Activated T-helper 2 cell treated with anti-CD3 and anti-CD28 coated beads, Interferon-gamma antibody, Interleukin-2, Interleukin-4, amounts not matched to agents 10 μg/mL and 5 μg/mL and 100 μg/mL, durations not matched to agents 14 hours and 24 hours and 36 hours (primary cell): ENCODE measurements at regions not wholly inside any gene's neighbourhood (a gene's known extent, or its start where the extent isn't known, plus 50 kb on each side); places are given as distances from the start of the nearest gene placed in this dataset.

Experiments
- DNase-seq: peaks from one replicate; pipeline ENCODE4 v3.0.0; 2021; ENCODE audit warnings: low spot score
- H3K27ac Mint-ChIP-seq: one replicate; pipeline ENCODE4 v1.8.0; 2021; ENCODE audit warnings: mixed read lengths
- H3K27me3 Mint-ChIP-seq: one replicate; pipeline ENCODE4 v1.8.0; 2021; ENCODE audit warnings: low read depth, mixed read lengths
- H3K36me3 Mint-ChIP-seq: one replicate; pipeline ENCODE4 v1.8.0; 2021; ENCODE audit warnings: low read depth, mixed read lengths
- H3K4me1 Mint-ChIP-seq: one replicate; pipeline ENCODE4 v1.8.0; 2021; ENCODE audit warnings: low read depth, mixed read lengths
- H3K4me3 Mint-ChIP-seq: one replicate; pipeline ENCODE4 v1.8.0; 2021; ENCODE audit warnings: low read depth, mild to moderate bottlenecking, moderate library complexity, mixed read lengths
- H3K9me3 Mint-ChIP-seq: one replicate; pipeline ENCODE4 v1.8.0; 2021; ENCODE audit warnings: mixed read lengths
- intact Hi-C: fragments of 100-400 bp; cut with micrococcal nuclease; formaldehyde crosslinking; loops from one replicate; pipeline ENCODE4 v1.15.1; 2023

DNA sequence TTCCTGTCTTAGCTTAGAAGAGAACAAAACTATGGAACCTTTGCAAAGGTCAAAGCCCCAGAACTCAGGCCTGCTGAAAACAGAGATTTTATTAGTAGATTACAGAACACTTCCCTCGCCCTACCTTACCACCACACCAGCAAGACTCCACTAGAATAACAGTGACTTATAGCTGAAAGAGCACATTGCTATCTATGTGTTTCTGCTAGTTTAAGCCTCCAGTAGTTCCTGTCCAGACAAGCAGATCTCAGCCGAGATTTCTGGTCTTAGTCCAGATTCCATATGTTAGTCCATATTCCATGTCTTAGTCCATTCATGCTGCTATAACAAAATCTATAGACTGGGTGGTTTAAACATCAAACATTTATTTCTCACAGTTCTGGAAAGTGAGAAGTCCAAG lies 412.3 kb upstream of the ID4 start:
- Mint-ChIP-seq H3K27me3 (no peaks in the 10 kb centered on the region), H3K27ac (no peak overlapping the region), H3K4me1 (no peaks in the 10 kb centered on the region), H3K4me3 (no peak overlapping the region), H3K9me3 (peaks cover 15% of the 10 kb centered on the region), H3K36me3 (no peaks in the 10 kb centered on the region)
- no peak for DNase-seq
- intact Hi-C loops: no loop called here

DNA sequence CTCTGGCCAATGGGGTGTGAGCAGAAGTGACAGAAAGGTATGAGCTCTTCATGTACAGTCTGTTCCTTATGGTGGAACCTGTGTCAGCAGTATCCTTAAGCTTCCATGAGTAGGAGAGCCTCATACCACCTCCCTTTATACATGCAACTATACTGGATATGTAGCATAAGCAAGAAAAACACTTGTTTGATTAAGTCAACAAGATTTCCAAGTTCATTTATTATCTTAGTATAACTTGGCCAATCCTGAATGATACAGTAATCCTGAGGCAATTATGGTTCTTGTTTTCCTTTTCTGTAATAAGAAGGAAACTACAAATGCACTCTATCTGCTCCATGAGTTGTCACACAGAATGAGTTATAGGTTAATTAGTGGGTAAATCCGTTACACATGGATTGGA lies 409.6 kb upstream of the ID4 start:
- H3K36me3 Mint-ChIP-seq: no peaks in the 10 kb centered on the region
- peaks cover 10% of the 10 kb centered on the region for H3K9me3 Mint-ChIP-seq
- DNase-seq: no peak
- intact Hi-C loops: no loop called here
- H3K4me1 Mint-ChIP-seq: no peaks in the 10 kb centered on the region
- no peak overlapping the region for H3K27ac Mint-ChIP-seq
- H3K27me3 Mint-ChIP-seq: no peaks in the 10 kb centered on the region
- no peak overlapping the region for H3K4me3 Mint-ChIP-seq

DNA sequence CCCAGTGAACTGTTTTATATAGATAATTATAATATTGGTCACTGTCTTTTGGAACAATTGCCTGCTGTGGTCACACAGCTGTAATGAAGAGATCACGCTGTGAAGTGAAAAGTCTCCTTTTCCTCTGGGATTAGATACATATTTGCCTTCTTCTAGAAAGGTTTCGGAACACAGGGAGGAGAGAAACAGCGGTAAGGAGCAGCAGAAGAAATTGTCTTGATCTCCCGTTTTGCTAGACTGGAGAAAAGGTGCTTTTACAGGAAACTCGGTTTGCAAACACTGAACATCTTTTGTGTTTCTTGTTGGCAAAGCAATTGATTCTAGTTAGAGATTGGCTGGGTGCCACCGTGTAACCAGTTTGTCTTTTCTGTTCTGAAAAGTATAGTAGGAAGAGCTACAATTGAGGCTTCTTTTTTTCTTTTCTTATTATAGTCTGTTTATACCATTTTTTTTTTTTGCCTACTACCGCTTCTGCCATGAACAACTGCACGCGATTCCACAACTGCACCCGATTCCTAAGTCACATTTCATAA lies 404.1 kb upstream of the ID4 start:
- DNase-seq: no peak
- intact Hi-C loops: no loop called here
- peaks cover 16% of the 10 kb centered on the region for H3K9me3 Mint-ChIP-seq
- H3K36me3 Mint-ChIP-seq: no peaks in the 10 kb centered on the region
- no peaks in the 10 kb centered on the region for H3K4me1 Mint-ChIP-seq
- H3K27ac Mint-ChIP-seq: no peak overlapping the region
- no peaks in the 10 kb centered on the region for H3K27me3 Mint-ChIP-seq
- no peak overlapping the region for H3K4me3 Mint-ChIP-seq

DNA sequence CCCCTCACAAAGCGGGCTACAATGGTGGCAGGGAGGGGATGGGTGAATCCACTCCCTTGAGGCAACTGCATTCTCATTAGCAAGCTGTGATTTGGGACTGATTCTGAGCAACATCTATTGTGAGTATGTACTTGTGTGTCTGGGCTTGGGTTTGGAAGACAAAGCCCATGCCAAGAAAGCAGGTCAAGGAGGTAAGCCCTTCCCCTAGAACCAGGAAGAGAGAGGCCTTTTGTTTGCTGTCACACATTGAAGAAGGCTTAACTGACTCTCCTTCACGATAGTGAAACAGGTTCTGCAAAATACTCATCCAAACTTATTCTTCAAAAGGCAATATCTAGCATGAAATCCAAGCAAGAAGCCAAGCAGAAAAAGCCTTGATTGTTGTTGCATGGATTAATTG lies 403.1 kb upstream of the ID4 start:
- DNase-seq: no peak
- Mint-ChIP-seq H3K27ac (no peak overlapping the region), H3K36me3 (no peaks in the 10 kb centered on the region), H3K27me3 (no peaks in the 10 kb centered on the region), H3K4me1 (no peaks in the 10 kb centered on the region), H3K4me3 (no peak overlapping the region), H3K9me3 (peaks cover 18% of the 10 kb centered on the region)
- intact Hi-C loops: no loop called here

DNA sequence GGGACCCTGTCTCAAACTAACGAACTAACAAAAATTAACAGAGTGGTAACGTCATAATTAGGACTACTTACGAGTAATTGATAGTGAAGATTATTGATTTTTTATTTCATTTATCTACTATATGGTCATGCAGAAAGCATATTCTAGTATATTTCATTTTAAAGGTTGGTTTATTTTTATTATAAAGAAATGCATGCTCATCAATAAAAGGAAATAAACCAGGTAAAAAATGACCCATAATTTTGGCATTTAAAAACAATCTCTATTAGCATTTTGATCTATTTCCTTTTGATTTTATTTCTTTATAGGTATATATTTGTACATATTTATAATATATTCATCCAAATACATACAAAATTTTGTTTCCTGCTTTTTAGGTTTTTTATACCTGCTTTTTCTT lies 401.4 kb upstream of the ID4 start:
- no peaks in the 10 kb centered on the region for H3K4me1 Mint-ChIP-seq
- no peak overlapping the region for H3K27ac Mint-ChIP-seq
- H3K36me3 Mint-ChIP-seq: no peaks in the 10 kb centered on the region
- intact Hi-C loops: no loop called here
- no peak for DNase-seq
- no peak overlapping the region for H3K4me3 Mint-ChIP-seq
- no peaks in the 10 kb centered on the region for H3K27me3 Mint-ChIP-seq
- H3K9me3 Mint-ChIP-seq: peaks cover 18% of the 10 kb centered on the region

DNA sequence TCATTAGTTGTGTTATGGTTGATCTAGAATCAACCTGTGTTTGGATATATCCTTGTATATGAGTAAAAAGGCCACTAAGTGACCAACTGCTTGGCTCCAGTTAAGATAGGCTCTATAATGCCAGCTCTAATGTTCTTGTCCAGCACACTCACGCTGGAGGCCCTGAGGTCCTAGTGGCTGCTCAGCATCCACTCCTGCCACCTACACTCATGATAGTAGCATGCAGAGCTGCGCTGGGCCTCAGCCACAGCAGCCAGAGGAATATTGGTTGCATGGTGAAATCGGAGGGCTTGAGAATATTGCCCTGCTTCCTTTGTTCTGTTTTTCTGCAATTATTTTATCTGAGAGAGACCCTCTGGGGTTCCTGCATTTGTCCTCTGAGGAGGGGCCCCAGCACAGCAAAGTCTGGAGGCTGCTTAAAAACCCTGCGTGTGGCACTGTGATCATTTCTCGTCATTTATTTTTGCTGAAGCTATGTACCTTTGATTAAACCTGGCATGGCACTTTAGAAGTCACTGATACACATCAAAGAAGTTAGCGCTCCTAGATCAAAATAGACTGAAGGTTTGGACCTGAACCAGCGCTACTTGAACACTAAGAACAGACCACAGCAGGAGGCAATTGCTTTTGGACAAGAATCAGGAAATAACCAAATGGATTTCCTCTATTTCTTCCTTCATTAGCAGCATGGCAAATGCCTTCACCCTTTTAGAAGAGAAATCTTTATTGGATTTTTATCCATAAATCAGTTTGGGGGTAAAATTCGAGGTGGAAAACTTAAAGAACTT lies 398.4 kb upstream of the ID4 start:
- Mint-ChIP-seq H3K4me1 (no peaks in the 10 kb centered on the region), H3K27me3 (no peaks in the 10 kb centered on the region), H3K9me3 (peaks cover 13% of the 10 kb centered on the region), H3K27ac (no peak overlapping the region), H3K36me3 (no peaks in the 10 kb centered on the region), H3K4me3 (no peak overlapping the region)
- intact Hi-C loops: no loop called here
- DNase-seq: no peak

DNA sequence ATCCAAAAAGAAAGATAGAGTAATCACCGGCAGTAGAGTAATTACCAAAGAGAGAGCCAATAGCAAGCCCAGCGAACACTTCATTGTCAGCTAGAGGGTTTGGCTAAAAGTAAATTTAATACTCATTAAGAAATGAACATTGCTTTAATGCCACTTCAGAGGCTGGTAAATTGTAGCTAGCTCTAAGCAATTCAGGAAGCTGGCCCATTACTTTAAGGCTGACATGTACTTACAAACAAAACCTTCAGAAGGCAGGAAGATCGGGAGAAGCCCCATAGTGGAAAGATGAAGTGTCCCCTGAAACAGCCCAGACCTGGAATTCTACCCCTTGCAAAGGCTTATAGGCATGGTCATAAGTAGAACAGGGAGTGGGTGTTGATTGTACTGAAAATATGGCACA lies 396.6 kb upstream of the ID4 start:
- Mint-ChIP-seq H3K36me3 (no peaks in the 10 kb centered on the region), H3K27ac (no peak overlapping the region), H3K27me3 (no peaks in the 10 kb centered on the region), H3K9me3 (peaks cover 13% of the 10 kb centered on the region), H3K4me3 (no peak overlapping the region), H3K4me1 (no peaks in the 10 kb centered on the region)
- intact Hi-C loops: no loop called here
- no peak for DNase-seq

DNA sequence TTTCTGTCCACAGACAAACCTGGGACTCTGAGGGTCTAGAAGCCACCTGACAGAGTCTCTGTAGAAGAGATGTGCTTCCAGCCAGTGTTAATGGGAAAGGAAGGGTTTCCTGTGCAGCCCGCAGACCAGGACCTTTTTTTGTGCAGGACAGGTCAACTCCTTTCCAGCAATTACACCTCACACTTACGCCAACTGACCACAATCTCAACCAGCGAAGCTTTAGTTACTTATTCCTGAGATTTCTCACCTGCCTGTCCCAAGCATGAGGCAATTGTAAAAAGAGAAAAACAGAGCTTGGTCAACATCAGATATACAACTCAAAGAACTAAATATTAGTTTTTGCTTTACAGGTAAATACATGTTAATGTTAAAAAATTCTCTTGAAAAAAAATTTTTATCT lies 393.8 kb upstream of the ID4 start:
- H3K27ac Mint-ChIP-seq: no peak overlapping the region
- intact Hi-C loops: no loop called here
- peaks cover 9% of the 10 kb centered on the region for H3K9me3 Mint-ChIP-seq
- H3K27me3 Mint-ChIP-seq: no peaks in the 10 kb centered on the region
- no peak for DNase-seq
- no peaks in the 10 kb centered on the region for H3K4me1 Mint-ChIP-seq
- no peak overlapping the region for H3K4me3 Mint-ChIP-seq
- no peaks in the 10 kb centered on the region for H3K36me3 Mint-ChIP-seq

DNA sequence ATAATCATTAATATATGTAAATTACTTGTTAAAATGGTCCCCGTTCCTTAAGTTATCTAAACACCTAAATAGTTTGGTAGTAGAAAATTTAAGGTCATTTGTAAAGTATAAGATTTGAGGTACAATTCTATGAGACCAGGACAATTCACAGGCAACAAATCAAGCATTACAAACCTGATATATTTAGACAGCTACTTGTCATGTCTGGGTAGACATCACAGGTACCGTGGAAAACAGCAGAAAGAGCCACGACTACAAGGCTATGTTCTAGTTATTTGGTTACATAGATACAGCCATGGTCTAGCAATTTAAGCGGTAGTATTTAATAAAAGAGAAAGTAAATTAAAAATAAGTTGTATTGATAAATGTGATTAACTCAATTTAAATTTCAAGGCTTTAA lies 393.1 kb upstream of the ID4 start:
- H3K27ac Mint-ChIP-seq: no peak overlapping the region
- no peaks in the 10 kb centered on the region for H3K36me3 Mint-ChIP-seq
- DNase-seq: no peak
- no peak overlapping the region for H3K4me3 Mint-ChIP-seq
- peaks cover 9% of the 10 kb centered on the region for H3K9me3 Mint-ChIP-seq
- H3K4me1 Mint-ChIP-seq: no peaks in the 10 kb centered on the region
- intact Hi-C loops: no loop called here
- H3K27me3 Mint-ChIP-seq: no peaks in the 10 kb centered on the region

DNA sequence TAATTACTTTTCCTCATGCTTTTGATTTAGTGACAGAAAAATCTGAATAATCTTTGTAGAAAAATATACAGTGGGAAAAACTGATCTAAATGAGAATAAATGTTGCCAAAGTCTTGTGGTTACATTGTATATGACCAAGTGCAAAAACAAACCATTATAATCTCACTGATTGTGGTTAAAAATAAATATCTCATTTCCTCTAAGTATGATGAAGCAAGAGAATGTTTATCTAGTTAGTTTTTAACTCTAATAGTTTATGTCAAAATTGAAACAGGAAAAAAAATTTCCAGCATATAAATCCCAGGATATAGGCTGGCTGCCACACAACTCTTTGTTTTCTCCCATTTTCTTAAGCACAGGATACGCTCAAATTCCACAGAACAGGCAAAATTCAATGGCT lies 392.7 kb upstream of the ID4 start:
- intact Hi-C loops: no loop called here
- H3K27me3 Mint-ChIP-seq: no peaks in the 10 kb centered on the region
- H3K36me3 Mint-ChIP-seq: no peaks in the 10 kb centered on the region
- H3K4me1 Mint-ChIP-seq: no peaks in the 10 kb centered on the region
- H3K27ac Mint-ChIP-seq: no peak overlapping the region
- H3K4me3 Mint-ChIP-seq: no peak overlapping the region
- H3K9me3 Mint-ChIP-seq: peaks cover 9% of the 10 kb centered on the region
- DNase-seq: no peak

DNA sequence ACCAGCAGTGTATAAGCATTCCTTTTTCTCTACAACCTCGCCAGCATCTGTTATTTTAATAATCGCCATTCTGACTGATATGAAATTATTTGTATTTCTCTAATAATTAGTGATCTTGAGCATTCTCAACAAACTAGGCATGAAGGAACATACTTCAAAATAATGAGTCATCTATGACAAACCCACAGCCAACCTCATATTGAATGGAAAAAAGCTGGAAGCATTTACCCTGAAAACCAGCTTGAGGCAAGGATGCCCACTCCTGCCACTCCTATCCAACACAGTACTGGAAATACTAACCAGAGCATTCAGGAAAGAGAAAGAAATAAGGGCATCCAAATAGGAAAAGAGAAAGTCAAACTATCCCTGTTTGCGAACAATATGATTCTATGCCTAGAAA lies 390.6 kb upstream of the ID4 start:
- no peak overlapping the region for H3K27ac Mint-ChIP-seq
- peaks cover 9% of the 10 kb centered on the region for H3K9me3 Mint-ChIP-seq
- H3K4me1 Mint-ChIP-seq: no peaks in the 10 kb centered on the region
- no peaks in the 10 kb centered on the region for H3K27me3 Mint-ChIP-seq
- H3K4me3 Mint-ChIP-seq: no peak overlapping the region
- no peak for DNase-seq
- intact Hi-C loops: no loop called here
- no peaks in the 10 kb centered on the region for H3K36me3 Mint-ChIP-seq

DNA sequence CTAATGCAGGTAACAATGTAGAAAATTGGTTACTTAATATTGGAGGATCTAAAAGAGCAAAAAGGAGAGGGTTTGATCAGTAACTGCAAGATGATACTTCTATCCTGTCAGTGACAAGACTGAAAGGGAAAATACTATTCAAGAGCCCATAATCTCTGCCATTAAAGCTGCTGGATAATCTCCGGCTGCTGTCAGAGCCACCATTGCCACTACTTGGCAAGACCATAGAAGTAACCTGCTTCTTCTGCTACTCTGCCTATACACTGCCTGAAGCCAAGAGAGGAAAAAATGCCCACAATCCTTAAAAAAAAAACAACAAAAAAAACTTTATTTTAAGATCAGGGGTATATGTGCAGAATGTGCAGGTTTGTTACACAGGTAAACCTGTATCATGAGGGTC lies 386.5 kb upstream of the ID4 start:
- Mint-ChIP-seq H3K4me1 (no peaks in the 10 kb centered on the region), H3K4me3 (no peak overlapping the region), H3K9me3 (peaks cover 9% of the 10 kb centered on the region), H3K36me3 (no peaks in the 10 kb centered on the region), H3K27me3 (no peaks in the 10 kb centered on the region), H3K27ac (no peak overlapping the region)
- intact Hi-C loops: no loop called here
- DNase-seq: no peak

DNA sequence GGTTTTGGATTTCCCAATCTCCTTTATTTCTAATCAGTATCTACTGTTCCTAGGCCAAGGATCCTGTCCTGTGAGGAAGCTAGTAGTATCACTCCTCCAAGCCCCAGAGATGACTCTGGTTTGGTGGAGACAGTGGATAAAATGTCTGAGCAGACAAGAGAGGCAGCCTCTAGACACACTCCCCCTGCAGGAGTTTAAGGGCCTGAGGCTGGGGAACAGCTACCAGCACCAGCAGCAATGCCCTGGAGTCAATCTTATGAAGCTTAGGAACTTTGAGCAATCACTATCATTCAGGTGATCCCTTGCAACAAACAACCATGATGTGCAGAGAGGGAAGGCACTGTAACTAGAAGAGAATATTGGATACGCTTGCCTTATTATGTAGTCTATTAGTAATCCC lies 384.7 kb upstream of the ID4 start:
- Mint-ChIP-seq H3K4me1 (no peaks in the 10 kb centered on the region), H3K27ac (no peak overlapping the region), H3K9me3 (no peaks in the 10 kb centered on the region), H3K27me3 (no peaks in the 10 kb centered on the region), H3K4me3 (no peak overlapping the region), H3K36me3 (no peaks in the 10 kb centered on the region)
- no peak for DNase-seq
- intact Hi-C loops: no loop called here
